Erythroblast (primary cell): ENCODE measurements at regions not wholly inside any gene's neighbourhood (a gene's known extent, or its start where the extent isn't known, plus 50 kb on each side); places are given as distances from the start of the nearest gene placed in this dataset.

Source experiments
- DNase-seq, 2 experiments: peaks; one replicate each; lab custom pipeline; 2025; lab: John Stamatoyannopoulos, UW
- GATA1 ChIP-seq: IDR thresholded peaks from 2 replicates; pipeline ENCODE4 v1.6.1; 2011; ENCODE audit warnings: low read depth, mild to moderate bottlenecking, control low read depth, low read length, moderate library complexity
- POLR2A ChIP-seq: IDR thresholded peaks from 2 replicates; pipeline ENCODE4 v1.6.1; 2011; ENCODE audit warnings: mild to moderate bottlenecking, low read length

- no peak for DNase-seq
- TF ChIP-seq POLR2A = no peak
- no peak for TF ChIP-seq GATA1
Measured at GRCh38 chr11:10998674-10999073, 140.8 kb upstream of the ZBED5 start.

DNA sequence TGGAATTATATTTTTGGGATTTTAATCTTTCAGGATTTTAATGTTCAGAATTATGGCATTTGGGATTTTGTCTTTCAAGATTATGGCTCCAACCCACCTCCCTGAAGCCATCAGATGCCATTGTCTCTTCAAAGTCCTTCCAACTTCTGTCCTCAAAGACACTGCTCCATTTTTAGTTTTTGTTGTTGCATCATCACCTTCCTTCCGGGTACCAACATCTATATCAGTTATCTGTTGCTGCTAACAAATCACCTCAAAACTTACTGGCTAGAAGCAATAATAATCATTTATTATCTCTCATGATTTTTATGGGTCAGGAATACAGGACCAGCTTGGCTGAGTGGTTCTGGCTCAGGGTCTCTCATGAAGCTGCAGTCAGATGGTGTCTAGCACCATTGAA, 138.8 kb upstream of the ZBED5 start:
- no peak for DNase-seq
- TF ChIP-seq GATA1 (no peak), POLR2A (no peak)

DNA sequence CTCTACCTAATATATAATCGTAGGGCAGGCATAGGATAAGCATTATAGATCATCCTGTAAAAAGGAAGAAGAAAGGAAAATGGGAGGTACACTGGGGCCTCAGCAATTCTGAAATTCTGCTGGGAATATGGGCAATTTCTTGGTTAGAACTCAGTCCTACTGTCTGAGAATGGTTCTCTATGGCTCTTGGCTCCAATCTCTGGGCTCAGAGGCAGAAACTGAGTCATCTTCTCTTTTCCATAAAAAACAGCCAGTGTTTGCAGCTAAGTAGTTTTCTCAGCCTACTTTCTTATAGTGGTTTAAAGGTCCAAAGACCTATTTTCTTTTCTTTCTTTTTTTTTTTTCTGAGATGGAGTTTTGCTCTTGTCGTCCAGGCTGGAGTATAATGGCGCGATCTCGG, 135.8 kb upstream of the ZBED5 start:
- DNase-seq = no peak
- no peak for TF ChIP-seq POLR2A
- no peak for TF ChIP-seq GATA1

DNA sequence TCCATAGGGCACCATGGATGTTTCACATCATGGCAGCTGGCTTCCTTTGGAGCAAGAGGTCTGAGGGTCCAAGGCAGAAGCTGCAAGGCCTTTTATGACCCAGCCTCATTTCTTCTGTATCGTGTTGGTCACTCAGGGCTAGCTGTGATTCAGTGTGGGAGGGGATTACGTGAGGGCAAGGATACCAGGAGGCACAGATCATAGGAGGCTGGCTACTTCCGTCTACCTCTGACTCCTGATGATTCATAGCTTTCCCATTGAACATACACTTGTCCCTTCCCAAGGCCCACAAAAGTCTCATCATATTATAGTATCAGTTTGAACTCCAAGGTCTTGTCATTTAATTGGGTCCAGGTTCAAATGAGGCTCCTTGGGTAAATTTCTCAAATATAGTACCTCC, 135.3 kb upstream of the ZBED5 start:
- no peak for DNase-seq
- TF ChIP-seq POLR2A = no peak
- TF ChIP-seq GATA1 = no peak

GRCh38 chr11:10991393-10991792, 133.5 kb upstream of the ZBED5 start:
- no peak for DNase-seq
- TF ChIP-seq GATA1 (no peak), POLR2A (no peak)

GRCh38 chr11:10990637-10991193, 132.9 kb upstream of the ZBED5 start:
- TF ChIP-seq POLR2A (no peak), GATA1 (no peak)
- no peak for DNase-seq

GRCh38 chr11:10990160-10990559, 132.3 kb upstream of the ZBED5 start:
- TF ChIP-seq POLR2A (no peak), GATA1 (no peak)
- peak in 1 of 2 experiments; percentile 4 for DNase-seq

GRCh38 chr11:10986006-10986405, 128.2 kb upstream of the ZBED5 start:
- no peak for DNase-seq
- TF ChIP-seq POLR2A (no peak), GATA1 (no peak)

GRCh38 chr11:10984742-10985141, 126.9 kb upstream of the ZBED5 start:
- TF ChIP-seq POLR2A (no peak), GATA1 (no peak)
- no peak for DNase-seq

DNA sequence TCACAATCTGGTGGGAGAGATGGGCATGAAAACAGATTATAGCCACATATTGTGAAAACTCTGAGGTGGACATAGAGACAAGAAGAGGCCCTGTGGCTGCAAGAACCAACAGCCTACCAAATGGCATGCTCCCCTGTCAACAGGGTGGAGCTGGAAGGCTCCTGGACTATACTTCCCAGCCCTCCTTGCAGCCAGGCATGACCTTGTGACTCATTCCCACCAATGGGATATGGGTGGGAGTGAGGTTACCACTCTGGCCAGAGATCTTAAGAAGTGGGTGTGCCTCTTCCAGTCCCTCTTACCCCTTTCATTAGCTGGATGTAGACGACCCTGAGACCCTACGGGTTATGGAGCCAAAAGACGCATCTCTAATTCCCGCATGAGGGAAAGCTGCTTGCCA, 126.4 kb upstream of the ZBED5 start:
- no peak for DNase-seq
- TF ChIP-seq GATA1 (no peak), POLR2A (no peak)

DNA sequence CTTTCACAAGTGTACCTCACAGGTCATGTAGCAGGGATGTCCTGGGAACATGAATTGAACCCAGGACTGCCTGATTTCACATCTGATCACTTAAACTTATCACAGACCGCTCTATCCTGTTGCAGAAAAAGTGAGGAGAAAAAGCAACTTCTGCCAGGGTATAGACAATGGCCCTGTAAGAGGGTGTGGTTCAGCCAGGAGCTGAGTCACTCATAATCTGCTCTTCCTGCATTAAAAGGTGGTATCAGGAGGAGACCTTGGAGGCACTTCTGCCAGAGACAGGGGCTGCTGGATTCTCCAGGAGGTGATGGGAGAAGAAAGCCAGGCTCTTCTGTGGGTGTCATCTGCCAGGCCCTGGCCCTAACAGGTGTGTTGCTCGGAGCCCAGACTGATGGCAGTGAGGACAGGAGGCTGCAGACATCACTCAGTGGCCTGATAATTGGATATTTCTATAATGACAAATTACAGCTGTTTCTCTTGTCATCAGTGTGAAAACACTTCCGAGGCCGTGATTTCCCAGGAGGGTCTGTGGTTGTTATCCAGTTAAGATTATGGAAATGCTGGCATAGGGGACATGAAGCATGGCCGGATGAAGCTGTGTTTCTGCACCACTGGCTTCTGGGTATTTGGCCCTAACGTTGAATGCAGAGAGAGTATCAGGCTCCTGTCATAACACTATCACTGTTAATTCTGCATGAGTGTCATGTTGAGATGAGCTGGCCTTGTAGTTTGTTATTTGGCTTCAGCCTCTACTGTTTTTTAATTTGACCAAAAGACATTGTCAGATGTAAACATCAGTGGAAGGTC, 125.1 kb upstream of the ZBED5 start:
- TF ChIP-seq GATA1 = no peak
- no peak for TF ChIP-seq POLR2A
- no peak for DNase-seq

DNA sequence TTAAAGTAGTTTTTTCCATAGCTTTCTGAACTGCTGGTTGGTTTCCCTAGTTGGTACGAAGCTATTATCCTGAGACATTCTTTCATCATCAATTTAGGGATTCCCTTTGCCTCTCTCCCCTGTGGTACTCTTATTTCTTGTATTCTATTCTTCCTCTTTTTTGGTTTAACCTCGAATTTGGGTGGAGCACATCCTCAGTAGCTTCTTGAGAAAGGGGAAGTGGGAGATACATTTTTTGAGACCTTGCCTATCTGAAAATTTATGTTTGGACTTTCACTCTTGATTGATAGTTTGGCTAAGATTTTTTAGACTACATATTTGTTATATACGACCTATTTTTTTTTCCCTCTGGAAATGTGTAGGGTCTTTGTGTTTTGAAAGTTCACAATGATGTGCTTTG, 121.7 kb upstream of the ZBED5 start:
- no peak for TF ChIP-seq POLR2A
- TF ChIP-seq GATA1 = no peak
- DNase-seq = no peak

GRCh38 chr11:10978198-10978597, 120.3 kb upstream of the ZBED5 start:
- no peak for DNase-seq
- TF ChIP-seq GATA1 (no peak), POLR2A (no peak)

- no peak for DNase-seq
Measured at GRCh38 chr11:10975287-10975721, 117.5 kb upstream of the ZBED5 start.

DNA sequence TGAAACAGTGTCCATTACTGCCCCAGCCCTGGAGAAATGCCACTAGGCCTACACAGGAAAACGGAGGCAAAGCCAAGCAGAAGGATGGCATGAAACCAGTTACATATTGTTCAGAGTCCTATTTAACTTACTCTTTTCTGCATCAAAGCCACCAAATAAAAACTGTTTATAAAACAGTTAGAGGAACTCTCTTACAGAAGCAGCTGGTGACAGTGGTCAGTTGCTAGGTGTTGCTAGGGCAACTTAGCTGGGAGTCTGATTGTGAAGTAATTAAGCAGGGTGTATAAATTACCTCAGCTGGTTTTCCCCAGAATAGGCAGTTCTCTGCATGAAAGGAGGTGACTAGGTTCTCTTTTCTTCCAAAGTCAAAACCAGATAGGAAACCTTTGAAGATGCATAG, 115.6 kb upstream of the ZBED5 start:
- TF ChIP-seq GATA1 (no peak), POLR2A (no peak)
- DNase-seq = no peak

More at GRCh38 chr11:10975287-10975721, 117.5 kb upstream of the ZBED5 start:
- TF ChIP-seq POLR2A (no peak), GATA1 (no peak)
